Spleen (tissue), 11 donors: ENCODE measurements at regions not wholly inside any gene's neighbourhood (a gene's known extent, or its start where the extent isn't known, plus 50 kb on each side); places are given as distances from the start of the nearest gene placed in this dataset.

Source experiments
- DNase-seq: peaks from one replicate; pipeline ENCODE4 v3.0.0-alpha.2; 2020
- H3K27ac ChIP-seq, 8 donors: fragments of 200-600 bp; sonication (generic) in 7 of 8; 1 replicate in 4 of 8; 2 replicates in 4 of 8; pipeline versions ENCODE4 v1.5.0 to v1.8.0; 2016 to 2021; ENCODE audit warnings: inconsistent platforms in 4 of 8, mild to moderate bottlenecking in 4 of 8, moderate library complexity in 1 of 8
- H3K27me3 ChIP-seq, 7 donors: fragments of 200-600 bp; sonication (generic) in 6 of 7; replicated peaks in 1 of 7; 1 replicate in 4 of 7; 2 replicates in 3 of 7; pipeline versions ENCODE4 v1.5.0 to v1.8.0; 2016 to 2021; ENCODE audit warnings: inconsistent platforms in 3 of 7, mild to moderate bottlenecking in 1 of 7
- H3K36me3 ChIP-seq, 6 donors: fragments of 200-600 bp; sonication (generic) in 5 of 6; 1 replicate in 4 of 6; 2 replicates in 2 of 6; pipeline versions ENCODE4 v1.5.0 to v1.8.0; 2016 to 2021; ENCODE audit warnings: inconsistent platforms in 2 of 6
- H3K4me1 ChIP-seq, 6 donors: fragments of 200-600 bp; sonication (generic) in 5 of 6; 1 replicate in 3 of 6; 2 replicates in 3 of 6; pipeline versions ENCODE4 v1.5.0 to v1.8.0; 2016 to 2021; ENCODE audit warnings: inconsistent platforms in 3 of 6
- H3K4me3 ChIP-seq, 8 donors: fragments of 200-600 bp; sonication (generic) in 7 of 8; 1 replicate in 4 of 8; 2 replicates in 4 of 8; pipeline versions ENCODE4 v1.5.0 to v1.8.0; 2016 to 2021; ENCODE audit warnings: inconsistent platforms in 4 of 8, mild to moderate bottlenecking in 4 of 8, moderate library complexity in 2 of 8
- H3K9me3 ChIP-seq, 8 donors: fragments of 200-600 bp; sonication (generic) in 7 of 8; 1 replicate in 4 of 8; 2 replicates in 4 of 8; pipeline versions ENCODE4 v1.5.0 to v1.8.0; 2016 to 2021; ENCODE audit warnings: inconsistent platforms in 4 of 8
- CTCF ChIP-seq, 11 experiments: fragments of 200-600 bp in 7 of 11; fragments of 450-650 bp in 4 of 11; sonication (generic) in 4 of 11; IDR thresholded peaks in 8 of 11; conservative IDR thresholded peaks in 3 of 11; 1 replicate in 7 of 11; 2 replicates in 4 of 11; pipeline versions ENCODE4 v1.4.0 to v1.8.0; 2016 to 2021; ENCODE audit warnings: antibody characterized with exemption in 11 of 11, inconsistent platforms in 4 of 11, mild to moderate bottlenecking in 1 of 11
- POLR2A ChIP-seq, 3 donors: fragments of 450-650 bp; IDR thresholded peaks; one replicate each; pipeline ENCODE4 v1.5.1; 2017; ENCODE audit warnings: antibody characterized with exemption in 3 of 3, mild to moderate bottlenecking in 1 of 3
- POLR2AphosphoS5 ChIP-seq, 3 donors: sonication (generic); formaldehyde crosslinking; IDR thresholded peaks; one replicate each; pipeline ENCODE4 v1.5.1; 2017; ENCODE audit warnings: antibody characterized with exemption in 3 of 3
- WGBS, 5 donors: extraction: QIAGEN DNeasy Blood & Tissue Kit in 3 of 5; methylation state at CpG; one replicate each; pipeline versions ENCODE4 v1.1.5 to v1.1.7; 2013 to 2018; 5-methylcytosine and 5-hydroxymethylcytosine counted together
- intact Hi-C: fragments of 100-400 bp; cut with DNase I; formaldehyde crosslinking; loops from one replicate; pipeline ENCODE4 v1.15.0; 2023; ENCODE audit warnings: low total_unique reads
- donor health status: healthy with polysubstance abuse.
- donor health status: DM: no; HTN: no; CAD: no; lungs with moderate emphysema.
- donor health status: DM: no; HTN: no; CAD: no.
- donor health status: Bipolar disorder and iron deficiency.
- donor health status: healthy.
- donor health status: DM: no; HTN: no; CAD: no.
- donor health status: DM: yes; HTN: yes; CAD: no.

- no peaks in the 10 kb centered on the region for H3K27me3 ChIP-seq
- no peaks in the 10 kb centered on the region for H3K4me1 ChIP-seq
- no peaks in the 10 kb centered on the region for H3K36me3 ChIP-seq
- no peak for DNase-seq
- 77 to 91% (median 79%) methylated on average over 3 to 4 of the region's 4 CpGs for WGBS, 5 donors
- no peak for TF ChIP-seq POLR2AphosphoS5 (IDR thresholded peaks at IDR 0.05)
- no peak for TF ChIP-seq POLR2A (IDR thresholded peaks at IDR 0.05)
- peaks cover 0 to 30% (median 6%) of the 10 kb centered on the region in 8 donors for H3K9me3 ChIP-seq
- intact Hi-C loops, result no loop called here
- no peak overlapping the region for H3K27ac ChIP-seq
- no peak overlapping the region for H3K4me3 ChIP-seq
Observed at GRCh38 chr5:87916320-87916719, 352.3 kb downstream of the TMEM161B start.

GRCh38 chr5:87912419-87912818, 356.2 kb downstream of the TMEM161B start:
- no peak for DNase-seq
- no peak for TF ChIP-seq POLR2AphosphoS5 (IDR thresholded peaks at IDR 0.05)
- 76 to 97% (median 94%) methylated on average over 1 of the region's 1 CpG for WGBS, 5 donors
- Histone ChIP-seq H3K27ac (no peak overlapping the region), H3K9me3 (peaks cover 0 to 24% (median 0%) of the 10 kb centered on the region in 8 donors), H3K4me3 (no peak overlapping the region), H3K4me1 (no peaks in the 10 kb centered on the region), H3K27me3 (no peaks in the 10 kb centered on the region), H3K36me3 (no peaks in the 10 kb centered on the region)
- intact Hi-C loops, result no loop called here

- intact Hi-C loops, result no loop called here
- Histone ChIP-seq H3K27ac (no peak overlapping the region), H3K27me3 (no peaks in the 10 kb centered on the region), H3K36me3 (no peaks in the 10 kb centered on the region), H3K4me1 (no peaks in the 10 kb centered on the region), H3K4me3 (no peak overlapping the region), H3K9me3 (peaks cover 0 to 10% (median 0%) of the 10 kb centered on the region in 8 donors)
- no peak for DNase-seq
- TF ChIP-seq POLR2A (IDR thresholded peaks at IDR 0.05) (no peak), POLR2AphosphoS5 (IDR thresholded peaks at IDR 0.05) (no peak)
- WGBS, 5 donors, result 72 to 87% (median 79%) methylated on average over 2 of the region's 2 CpGs
Observed at GRCh38 chr5:87909382-87909781, 359.3 kb downstream of the TMEM161B start.

GRCh38 chr5:87906962-87907361, 361.7 kb downstream of the TMEM161B start:
- H3K9me3 ChIP-seq, result no peaks in the 10 kb centered on the region
- H3K27me3 ChIP-seq, result no peaks in the 10 kb centered on the region
- no peak for TF ChIP-seq POLR2A (IDR thresholded peaks at IDR 0.05)
- no peak for TF ChIP-seq CTCF (IDR thresholded peaks at IDR 0.05 in 8 of 11, conservative IDR thresholded peaks at IDR 0.05 in 3 of 11)
- no peak for TF ChIP-seq POLR2AphosphoS5 (IDR thresholded peaks at IDR 0.05)
- H3K27ac ChIP-seq, result no peak overlapping the region
- H3K4me3 ChIP-seq, result no peak overlapping the region
- no peaks in the 10 kb centered on the region for H3K4me1 ChIP-seq
- H3K36me3 ChIP-seq, result no peaks in the 10 kb centered on the region
- intact Hi-C loops, result no loop called here
- no peak for DNase-seq

- H3K27me3 ChIP-seq, result no peaks in the 10 kb centered on the region
- TF ChIP-seq CTCF (IDR thresholded peaks at IDR 0.05 in 8 of 11, conservative IDR thresholded peaks at IDR 0.05 in 3 of 11), result no peak
- TF ChIP-seq POLR2A (IDR thresholded peaks at IDR 0.05), result no peak
- no peak for TF ChIP-seq POLR2AphosphoS5 (IDR thresholded peaks at IDR 0.05)
- DNase-seq, result no peak
- H3K9me3 ChIP-seq, result no peaks in the 10 kb centered on the region
- peak overlapping the region in 4 of 8 donors; percentile 8 to 58 (median 37) for H3K27ac ChIP-seq
- WGBS, 5 donors, result 68 to 80% (median 72%) methylated on average over 2 of the region's 2 CpGs
- peaks cover 0 to 7% (median 0%) of the 10 kb centered on the region in 6 donors for H3K4me1 ChIP-seq
- no peak overlapping the region for H3K4me3 ChIP-seq
- no peaks in the 10 kb centered on the region for H3K36me3 ChIP-seq
- intact Hi-C loops, result no loop called here
Observed at GRCh38 chr5:87900419-87900818, 368.2 kb downstream of the TMEM161B start.

GRCh38 chr5:87899721-87900131, 368.9 kb downstream of the TMEM161B start:
- 17 to 31% (median 22%) methylated on average over 3 of the region's 3 CpGs for WGBS, 5 donors
- TF ChIP-seq POLR2AphosphoS5 (IDR thresholded peaks at IDR 0.05) (no peak), POLR2A (IDR thresholded peaks at IDR 0.05) (no peak), CTCF (IDR thresholded peaks at IDR 0.05 in 8 of 11, conservative IDR thresholded peaks at IDR 0.05 in 3 of 11) (no peak)
- intact Hi-C loops, result no loop called here

More at GRCh38 chr5:87899721-87900131, 368.9 kb downstream of the TMEM161B start:
- peak overlapping the region in 5 of 8 donors; percentile 8 to 58 (median 31) for H3K27ac ChIP-seq
- peaks cover 0 to 7% (median 0%) of the 10 kb centered on the region in 6 donors for H3K4me1 ChIP-seq
- H3K4me3 ChIP-seq, result no peak overlapping the region
- no peaks in the 10 kb centered on the region for H3K9me3 ChIP-seq
- DNase-seq, result no peak
- H3K27me3 ChIP-seq, result no peaks in the 10 kb centered on the region
- no peaks in the 10 kb centered on the region for H3K36me3 ChIP-seq
